ENCODE measurements at regions not wholly inside any gene's neighbourhood (a gene's known extent, or its start where the extent isn't known, plus 50 kb on each side); places are given as distances from the start of the nearest gene placed in this dataset.

DNA sequence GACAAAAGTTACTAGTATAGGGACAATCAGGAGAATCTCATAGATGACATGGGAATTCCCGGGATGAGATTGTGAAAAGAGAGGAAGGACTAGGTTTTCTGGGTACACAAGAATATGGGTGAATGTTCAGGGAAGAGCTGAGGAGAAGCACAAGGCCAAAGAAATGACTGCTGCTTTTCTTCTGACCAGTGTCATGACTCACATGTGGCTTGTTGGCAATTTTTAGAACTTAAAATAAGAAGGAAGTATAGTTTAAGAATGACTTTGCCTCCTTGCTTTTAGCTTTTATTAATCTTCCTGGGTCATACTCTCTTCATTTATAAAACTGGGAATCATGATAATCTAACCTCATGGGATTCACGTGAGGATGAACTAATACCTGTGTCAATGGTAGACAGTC, 652.4 kb upstream of the MEF2C start:
- TF ChIP-seq, protein P1, sequence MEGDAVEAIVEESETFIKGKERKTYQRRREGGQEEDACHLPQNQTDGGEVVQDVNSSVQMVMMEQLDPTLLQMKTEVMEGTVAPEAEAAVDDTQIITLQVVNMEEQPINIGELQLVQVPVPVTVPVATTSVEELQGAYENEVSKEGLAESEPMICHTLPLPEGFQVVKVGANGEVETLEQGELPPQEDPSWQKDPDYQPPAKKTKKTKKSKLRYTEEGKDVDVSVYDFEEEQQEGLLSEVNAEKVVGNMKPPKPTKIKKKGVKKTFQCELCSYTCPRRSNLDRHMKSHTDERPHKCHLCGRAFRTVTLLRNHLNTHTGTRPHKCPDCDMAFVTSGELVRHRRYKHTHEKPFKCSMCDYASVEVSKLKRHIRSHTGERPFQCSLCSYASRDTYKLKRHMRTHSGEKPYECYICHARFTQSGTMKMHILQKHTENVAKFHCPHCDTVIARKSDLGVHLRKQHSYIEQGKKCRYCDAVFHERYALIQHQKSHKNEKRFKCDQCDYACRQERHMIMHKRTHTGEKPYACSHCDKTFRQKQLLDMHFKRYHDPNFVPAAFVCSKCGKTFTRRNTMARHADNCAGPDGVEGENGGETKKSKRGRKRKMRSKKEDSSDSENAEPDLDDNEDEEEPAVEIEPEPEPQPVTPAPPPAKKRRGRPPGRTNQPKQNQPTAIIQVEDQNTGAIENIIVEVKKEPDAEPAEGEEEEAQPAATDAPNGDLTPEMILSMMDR (IDR thresholded peaks at IDR 0.05): no peak
- no peak for TF ChIP-seq POLR2A (IDR thresholded peaks at IDR 0.05)
- no peak for TF ChIP-seq POLR2AphosphoS5 (IDR thresholded peaks at IDR 0.05)
